GM20000 (cell line): ENCODE measurements at regions not wholly inside any gene's neighbourhood (a gene's known extent, or its start where the extent isn't known, plus 50 kb on each side); places are given as distances from the start of the nearest gene placed in this dataset.

ENCODE experiments used
- DNase-seq: peaks from one replicate; pipeline ENCODE4 v3.0.0; 2012; ENCODE audit warnings: low spot score
- CTCF ChIP-seq: IDR thresholded peaks from 2 replicates; pipeline ENCODE4 v1.5.1; 2012; ENCODE audit warnings: mild to moderate bottlenecking, control low read depth; ENCODE audit errors: extremely low read depth, missing control alignments

- no peak for DNase-seq
Observed at GRCh38 chr4:11495291-11495690, 66.6 kb upstream of the HS3ST1 start.

GRCh38 chr4:11494232-11494631 is 65.5 kb upstream of the HS3ST1 start:
- no peak for TF ChIP-seq CTCF
- no peak for DNase-seq

More at GRCh38 chr4:11495291-11495690, 66.6 kb upstream of the HS3ST1 start:
- TF ChIP-seq CTCF, result no peak

GRCh38 chr4:11489453-11490083 is 60.9 kb upstream of the HS3ST1 start:
- TF ChIP-seq CTCF, result no peak
- DNase-seq, result no peak

- no peak for TF ChIP-seq CTCF
- no peak for DNase-seq
Observed at GRCh38 chr4:11488657-11489452, 60.2 kb upstream of the HS3ST1 start.

GRCh38 chr4:11487868-11488544 is 59.3 kb upstream of the HS3ST1 start:
- no peak for TF ChIP-seq CTCF
- DNase-seq, result no peak

GRCh38 chr4:11487139-11487538 is 58.4 kb upstream of the HS3ST1 start:
- no peak for TF ChIP-seq CTCF
- no peak for DNase-seq

GRCh38 chr4:11485926-11486325 is 57.2 kb upstream of the HS3ST1 start:
- DNase-seq, result no peak
- no peak for TF ChIP-seq CTCF
